Ovary (tissue), 7 donors: ENCODE measurements at regions not wholly inside any gene's neighbourhood (a gene's known extent, or its start where the extent isn't known, plus 50 kb on each side); places are given as distances from the start of the nearest gene placed in this dataset.
"Not testable (repeated sequence)": the region's sequence is repeated elsewhere in the genome, so short reads cannot be mapped to it uniquely, and the experiment has no call there.

ENCODE experiments used
- DNase-seq, 5 donors: peaks; one replicate each; pipeline ENCODE4 v3.0.0-alpha.2; 2019 to 2020
- H3K27ac ChIP-seq, 2 donors: fragments of 200-600 bp; one replicate each; pipeline versions ENCODE4 v1.5.1 to v1.8.0; 2019 to 2022
- H3K27me3 ChIP-seq: fragments of 200-600 bp; one replicate; pipeline ENCODE4 v1.8.0; 2022
- H3K36me3 ChIP-seq: fragments of 200-600 bp; sonication (generic); one replicate; pipeline ENCODE4 v1.5.1; 2019
- H3K4me1 ChIP-seq: one replicate; pipeline ENCODE4 v1.8.1; 2013; ENCODE audit warnings: mild to moderate bottlenecking, moderate library complexity; ENCODE audit not compliant: insufficient read depth
- H3K4me3 ChIP-seq: fragments of 200-600 bp; sonication (generic); one replicate; pipeline ENCODE4 v1.5.1; 2017
- H3K9me3 ChIP-seq, 2 donors: fragments of 200-600 bp in 1 of 2; sonication (generic) in 1 of 2; one replicate each; pipeline versions ENCODE4 v1.5.1 to v1.8.1; 2013 to 2019; ENCODE audit warnings: mild to moderate bottlenecking in 1 of 2, moderate library complexity in 1 of 2
- EP300 ChIP-seq: sonication (generic); formaldehyde crosslinking; IDR thresholded peaks from one replicate; pipeline ENCODE4 v1.6.1; 2017; ENCODE audit warnings: antibody characterized with exemption
- POLR2A ChIP-seq: fragments of 450-650 bp; IDR thresholded peaks from one replicate; pipeline ENCODE4 v1.6.1; 2017; ENCODE audit warnings: antibody characterized with exemption, mild to moderate bottlenecking, moderate library complexity
- WGBS, 3 donors: extraction: QIAGEN DNeasy Blood & Tissue Kit in 1 of 3; methylation state at CpG; one replicate each; pipeline versions ENCODE4 v1.1.5 to v1.1.7; 2013 to 2017; 5-methylcytosine and 5-hydroxymethylcytosine counted together
- intact Hi-C, 4 donors: fragments of 100-400 bp; cut with DNase I; formaldehyde crosslinking; loops; one replicate each; pipeline versions ENCODE4 v1.11.0 to v1.15.1; 2022 to 2023
- TF ChIP-seq, protein P1 (sequence below), 3 donors: fragments of 450-650 bp in 2 of 3; fragments of 200-600 bp in 1 of 3; IDR thresholded peaks; one replicate each; pipeline versions ENCODE4 v1.5.1 to v1.8.0; 2016 to 2022; ENCODE audit warnings: antibody characterized with exemption in 3 of 3, mild to moderate bottlenecking in 1 of 3
- donor health status: DM: no; HTN: no; CAD: no; lungs with moderate emphysema.
- donor health status: DM: no; HTN: no; CAD: no.
- donor health status: Bipolar disorder and iron deficiency.
- donor health status: DM: no; HTN: no; CAD: no.
- donor health status: DM: yes; HTN: yes; CAD: no.

DNA sequence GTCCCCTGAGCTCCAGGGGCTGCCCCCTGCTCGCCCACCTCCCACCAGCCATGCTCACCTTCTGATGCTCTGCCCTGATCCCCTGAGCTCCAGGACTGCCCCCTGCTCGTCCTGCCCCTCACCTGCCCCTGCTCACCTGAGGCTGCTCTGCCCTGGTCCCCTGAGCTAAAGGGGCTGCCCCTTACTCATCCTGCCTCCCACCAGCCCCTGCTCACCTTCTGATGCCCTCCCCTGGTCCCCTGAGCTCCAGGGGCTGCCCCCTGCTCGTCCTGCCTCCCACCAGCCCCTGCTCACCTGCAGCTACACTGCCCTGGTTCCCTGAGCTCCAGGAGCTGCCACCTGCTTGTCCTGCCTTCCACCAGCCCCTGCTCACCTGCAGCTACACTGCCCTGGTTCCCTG, 247.2 kb downstream of the TMEM121 start:
- Histone ChIP-seq H3K4me1 (no peaks in the 10 kb centered on the region), H3K4me3 (no peak overlapping the region), H3K27ac (no peak overlapping the region), H3K9me3 (no peaks in the 10 kb centered on the region), H3K36me3 (no peaks in the 10 kb centered on the region), H3K27me3 (no peaks in the 10 kb centered on the region)
- intact Hi-C loops = no loop called here
- DNase-seq = no peak
- 16 to 58% (median 30%) methylated on average over 3 of the region's 3 CpGs for WGBS, 3 donors
- TF ChIP-seq EP300 (no peak), POLR2A (no peak)
- TF ChIP-seq, protein P1, sequence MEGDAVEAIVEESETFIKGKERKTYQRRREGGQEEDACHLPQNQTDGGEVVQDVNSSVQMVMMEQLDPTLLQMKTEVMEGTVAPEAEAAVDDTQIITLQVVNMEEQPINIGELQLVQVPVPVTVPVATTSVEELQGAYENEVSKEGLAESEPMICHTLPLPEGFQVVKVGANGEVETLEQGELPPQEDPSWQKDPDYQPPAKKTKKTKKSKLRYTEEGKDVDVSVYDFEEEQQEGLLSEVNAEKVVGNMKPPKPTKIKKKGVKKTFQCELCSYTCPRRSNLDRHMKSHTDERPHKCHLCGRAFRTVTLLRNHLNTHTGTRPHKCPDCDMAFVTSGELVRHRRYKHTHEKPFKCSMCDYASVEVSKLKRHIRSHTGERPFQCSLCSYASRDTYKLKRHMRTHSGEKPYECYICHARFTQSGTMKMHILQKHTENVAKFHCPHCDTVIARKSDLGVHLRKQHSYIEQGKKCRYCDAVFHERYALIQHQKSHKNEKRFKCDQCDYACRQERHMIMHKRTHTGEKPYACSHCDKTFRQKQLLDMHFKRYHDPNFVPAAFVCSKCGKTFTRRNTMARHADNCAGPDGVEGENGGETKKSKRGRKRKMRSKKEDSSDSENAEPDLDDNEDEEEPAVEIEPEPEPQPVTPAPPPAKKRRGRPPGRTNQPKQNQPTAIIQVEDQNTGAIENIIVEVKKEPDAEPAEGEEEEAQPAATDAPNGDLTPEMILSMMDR (IDR thresholded peaks at IDR 0.05) = no peak

DNA sequence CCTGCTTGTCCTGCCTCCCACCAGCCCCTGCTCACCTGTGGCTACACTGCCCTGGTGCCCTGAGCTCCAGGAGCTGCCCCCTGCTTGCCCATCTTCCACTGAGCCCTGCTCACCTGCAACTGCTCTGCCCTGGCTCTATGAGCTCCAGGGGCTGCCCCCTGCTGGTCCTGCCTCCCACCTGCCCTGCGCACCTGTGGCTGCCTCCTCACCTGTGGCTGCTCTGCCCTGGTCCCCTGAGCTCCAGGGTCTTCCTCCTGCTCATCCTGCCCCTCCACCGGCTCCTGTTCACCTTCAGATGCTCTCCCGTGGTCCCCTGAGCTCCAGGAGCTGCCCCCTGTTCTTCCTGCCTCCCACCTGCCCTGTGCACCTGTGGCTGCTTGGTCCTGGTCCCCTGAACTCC, 247.6 kb downstream of the TMEM121 start:
- no peaks in the 10 kb centered on the region for H3K36me3 ChIP-seq
- intact Hi-C loops = no loop called here
- H3K4me1 ChIP-seq = no peaks in the 10 kb centered on the region
- TF ChIP-seq EP300 (no peak), POLR2A (no peak)
- TF ChIP-seq, protein P1 (IDR thresholded peaks at IDR 0.05) = no peak
- no peaks in the 10 kb centered on the region for H3K27me3 ChIP-seq
- H3K4me3 ChIP-seq = no peak overlapping the region
- H3K27ac ChIP-seq = no peak overlapping the region
- no peaks in the 10 kb centered on the region for H3K9me3 ChIP-seq
- WGBS, 3 donors = 62 to 64% (median 64%) methylated on average over 3 of the region's 3 CpGs
- no peak for DNase-seq

DNA sequence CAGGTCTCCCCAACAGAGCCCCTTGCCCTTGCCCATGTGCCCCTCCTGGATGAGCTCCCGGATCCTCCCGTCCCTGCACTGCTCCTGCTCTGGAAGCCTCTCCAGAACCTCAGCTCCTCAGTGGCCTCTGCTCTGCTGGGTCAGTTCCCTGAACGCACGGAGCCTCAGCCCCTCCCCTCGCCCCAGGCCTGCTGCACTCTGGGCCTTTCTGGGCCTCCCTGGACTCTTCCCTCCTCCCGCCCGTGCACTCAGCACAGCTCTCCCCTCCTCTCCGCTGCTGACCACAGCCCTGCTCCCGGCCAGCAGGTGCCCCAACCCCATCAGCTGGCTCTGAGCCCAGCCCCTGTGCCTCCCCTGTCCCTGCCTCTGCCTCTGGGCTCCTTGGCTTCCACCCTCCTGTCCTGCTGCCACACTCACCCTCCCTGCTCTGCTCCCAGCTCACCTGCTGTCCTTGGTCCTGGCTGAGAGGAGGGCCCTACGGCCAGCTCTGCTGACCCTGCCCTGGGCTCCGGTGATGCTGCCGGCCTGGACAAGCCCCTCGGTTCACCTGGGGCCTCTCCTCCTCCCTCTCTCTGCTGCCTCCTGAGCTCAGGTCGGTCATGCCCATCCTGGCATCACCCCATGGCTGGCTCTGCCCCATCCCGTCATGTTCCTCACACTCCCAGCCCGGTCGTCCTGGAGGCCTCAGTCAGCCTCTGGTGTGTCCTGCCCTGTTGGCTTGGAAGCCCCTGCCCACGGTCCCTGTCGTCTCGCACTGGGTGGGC, 248.4 kb downstream of the TMEM121 start:
- 69 to 80% (median 75%) methylated on average over 18 to 20 of the region's 20 CpGs for WGBS, 3 donors
- H3K9me3 ChIP-seq, H3K27me3 ChIP-seq, DNase-seq, H3K4me3 ChIP-seq, H3K27ac ChIP-seq, H3K36me3 ChIP-seq, intact Hi-C loops, H3K4me1 ChIP-seq: not testable (repeated sequence)

DNA sequence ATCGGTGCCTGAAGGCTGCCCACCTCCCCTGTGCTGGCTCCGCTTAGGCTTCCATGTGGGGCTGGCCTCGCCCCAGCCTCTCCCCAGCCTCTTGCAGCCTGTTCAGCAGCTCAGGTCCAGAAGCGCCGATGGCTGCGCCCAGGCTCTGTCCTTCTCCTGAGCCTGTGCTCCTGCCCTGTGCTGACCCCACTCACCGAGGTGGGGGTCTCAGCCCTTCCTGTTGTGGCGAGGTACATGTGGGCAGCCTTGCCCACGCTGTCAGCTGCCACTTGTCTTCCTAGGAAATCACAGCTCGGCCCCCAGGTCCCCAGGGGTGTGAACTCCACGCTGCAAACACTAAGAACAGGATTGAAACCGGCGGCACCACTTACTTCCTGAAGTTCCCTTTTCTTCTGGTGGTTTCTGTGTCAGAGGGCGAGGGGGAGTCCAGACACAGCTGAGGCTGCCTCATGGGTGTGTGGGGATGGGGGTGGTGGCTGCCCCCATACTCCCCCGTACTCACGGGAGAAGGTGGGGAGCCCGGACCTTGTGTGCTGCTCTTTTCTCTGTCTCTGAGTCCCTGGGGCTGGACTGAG, 249.1 kb downstream of the TMEM121 start:
- intact Hi-C loops, H3K27me3 ChIP-seq, H3K4me3 ChIP-seq, H3K4me1 ChIP-seq, H3K27ac ChIP-seq, H3K36me3 ChIP-seq, H3K9me3 ChIP-seq, DNase-seq: not testable (repeated sequence)
- 62 to 67% (median 63%) methylated on average over 17 of the region's 17 CpGs for WGBS, 3 donors

DNA sequence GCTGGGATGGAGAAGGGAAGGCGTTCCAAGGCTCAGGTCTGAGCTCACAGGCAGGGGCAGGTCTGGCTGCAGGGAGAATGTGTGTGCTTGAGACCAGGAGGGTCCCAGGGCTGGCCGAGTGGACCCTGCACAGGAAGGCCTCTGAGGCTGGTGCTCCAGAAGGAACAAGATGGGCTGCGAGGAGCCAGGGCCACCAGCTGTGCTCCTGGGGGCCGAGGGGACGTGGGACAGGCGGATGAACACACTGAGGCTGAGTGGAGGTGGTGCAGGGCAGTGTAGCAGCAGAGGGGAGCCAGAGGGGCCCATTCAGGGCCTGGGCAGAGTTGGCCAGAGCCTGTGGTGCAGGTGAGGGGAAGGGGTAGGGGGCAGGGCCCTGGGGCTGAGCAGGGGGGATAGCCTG, 249.7 kb downstream of the TMEM121 start:
- H3K27ac ChIP-seq, H3K9me3 ChIP-seq, DNase-seq, H3K36me3 ChIP-seq, H3K4me1 ChIP-seq, intact Hi-C loops, H3K27me3 ChIP-seq, H3K4me3 ChIP-seq: not testable (repeated sequence)
- 58 to 89% (median 65%) methylated on average over 3 to 6 of the region's 6 CpGs for WGBS, 3 donors

DNA sequence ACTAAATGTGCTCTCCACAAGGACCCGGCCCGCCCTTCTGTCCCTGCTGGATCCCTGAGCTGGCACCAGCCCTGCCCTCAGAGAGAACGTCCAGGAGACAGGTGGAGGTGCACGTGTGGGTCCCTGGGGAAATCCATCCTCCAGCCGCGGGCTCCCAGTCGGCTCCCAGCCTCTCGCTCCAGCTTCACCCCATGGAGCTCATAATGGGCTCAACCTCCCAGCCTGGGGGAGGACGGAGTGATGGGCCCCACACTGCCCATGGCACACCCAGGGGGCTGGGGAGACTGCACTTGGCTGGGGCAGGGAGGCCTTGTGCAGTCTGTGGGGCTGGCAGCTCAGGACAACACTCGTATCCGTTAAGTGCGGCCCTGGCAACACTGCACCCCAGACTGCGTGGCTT, 250.5 kb downstream of the TMEM121 start:
- TF ChIP-seq, protein P1 (IDR thresholded peaks at IDR 0.05) = no peak
- TF ChIP-seq EP300 (no peak), POLR2A (no peak)
- no peak for DNase-seq
- no peaks in the 10 kb centered on the region for H3K36me3 ChIP-seq
- no peaks in the 10 kb centered on the region for H3K27me3 ChIP-seq
- no peaks in the 10 kb centered on the region for H3K4me1 ChIP-seq
- H3K9me3 ChIP-seq = no peaks in the 10 kb centered on the region
- 84 to 86% (median 85%) methylated on average over 13 of the region's 13 CpGs for WGBS, 3 donors
- intact Hi-C loops = no loop called here
- no peak overlapping the region for H3K27ac ChIP-seq
- H3K4me3 ChIP-seq = no peak overlapping the region
